DMS153 (cell line): ENCODE measurements at regions not wholly inside any gene's neighbourhood (a gene's known extent, or its start where the extent isn't known, plus 50 kb on each side); places are given as distances from the start of the nearest gene placed in this dataset.

Experiments
- DNase-seq: peaks from one replicate; lab custom pipeline; 2025; lab: John Stamatoyannopoulos, UW

- DNase-seq: no peak
Observed at GRCh38 chrX:38991656-38992440, 190.6 kb downstream of the MID1IP1 start.

- no peak for DNase-seq
Observed at GRCh38 chrX:38992441-38993096, 191.3 kb downstream of the MID1IP1 start.

GRCh38 chrX:38993500-38993899 lies 192.2 kb downstream of the MID1IP1 start:
- no peak for DNase-seq

- no peak for DNase-seq
Observed at GRCh38 chrX:38999099-38999498, 197.8 kb downstream of the MID1IP1 start.

- DNase-seq: no peak
Observed at GRCh38 chrX:38999967-39000745, 198.9 kb downstream of the MID1IP1 start.

- no peak for DNase-seq
Observed at GRCh38 chrX:39000802-39001201, 199.5 kb downstream of the MID1IP1 start.

- no peak for DNase-seq
Observed at GRCh38 chrX:39002466-39002865, 201.2 kb downstream of the MID1IP1 start.

GRCh38 chrX:39008549-39008948 lies 207.3 kb downstream of the MID1IP1 start:
- DNase-seq: no peak

- DNase-seq: no peak
Observed at GRCh38 chrX:39011454-39012221, 210.4 kb downstream of the MID1IP1 start.

- no peak for DNase-seq
Observed at GRCh38 chrX:39012621-39013111, 211.4 kb downstream of the MID1IP1 start.

GRCh38 chrX:39016556-39016955 lies 215.3 kb downstream of the MID1IP1 start:
- DNase-seq: no peak

GRCh38 chrX:39017077-39017476 lies 215.8 kb downstream of the MID1IP1 start:
- DNase-seq: no peak

- DNase-seq: no peak
Observed at GRCh38 chrX:39017716-39018115, 216.5 kb downstream of the MID1IP1 start.

- DNase-seq: no peak
Observed at GRCh38 chrX:39018541-39018940, 217.3 kb downstream of the MID1IP1 start.

- no peak for DNase-seq
Observed at GRCh38 chrX:39019056-39019455, 217.8 kb downstream of the MID1IP1 start.

- no peak for DNase-seq
Observed at GRCh38 chrX:39020051-39020669, 218.9 kb downstream of the MID1IP1 start.

- DNase-seq: no peak
Observed at GRCh38 chrX:39022106-39022505, 220.8 kb downstream of the MID1IP1 start.

- no peak for DNase-seq
Observed at GRCh38 chrX:39029221-39029620, 228.0 kb downstream of the MID1IP1 start.

GRCh38 chrX:39030636-39031035 lies 229.4 kb downstream of the MID1IP1 start:
- no peak for DNase-seq

- DNase-seq: no peak
Observed at GRCh38 chrX:39039890-39040289, 238.6 kb downstream of the MID1IP1 start.

GRCh38 chrX:39043838-39044550 lies 242.7 kb downstream of the MID1IP1 start:
- no peak for DNase-seq
